ENCODE measurements at regions not wholly inside any gene's neighbourhood (a gene's known extent, or its start where the extent isn't known, plus 50 kb on each side); places are given as distances from the start of the nearest gene placed in this dataset.

DNA sequence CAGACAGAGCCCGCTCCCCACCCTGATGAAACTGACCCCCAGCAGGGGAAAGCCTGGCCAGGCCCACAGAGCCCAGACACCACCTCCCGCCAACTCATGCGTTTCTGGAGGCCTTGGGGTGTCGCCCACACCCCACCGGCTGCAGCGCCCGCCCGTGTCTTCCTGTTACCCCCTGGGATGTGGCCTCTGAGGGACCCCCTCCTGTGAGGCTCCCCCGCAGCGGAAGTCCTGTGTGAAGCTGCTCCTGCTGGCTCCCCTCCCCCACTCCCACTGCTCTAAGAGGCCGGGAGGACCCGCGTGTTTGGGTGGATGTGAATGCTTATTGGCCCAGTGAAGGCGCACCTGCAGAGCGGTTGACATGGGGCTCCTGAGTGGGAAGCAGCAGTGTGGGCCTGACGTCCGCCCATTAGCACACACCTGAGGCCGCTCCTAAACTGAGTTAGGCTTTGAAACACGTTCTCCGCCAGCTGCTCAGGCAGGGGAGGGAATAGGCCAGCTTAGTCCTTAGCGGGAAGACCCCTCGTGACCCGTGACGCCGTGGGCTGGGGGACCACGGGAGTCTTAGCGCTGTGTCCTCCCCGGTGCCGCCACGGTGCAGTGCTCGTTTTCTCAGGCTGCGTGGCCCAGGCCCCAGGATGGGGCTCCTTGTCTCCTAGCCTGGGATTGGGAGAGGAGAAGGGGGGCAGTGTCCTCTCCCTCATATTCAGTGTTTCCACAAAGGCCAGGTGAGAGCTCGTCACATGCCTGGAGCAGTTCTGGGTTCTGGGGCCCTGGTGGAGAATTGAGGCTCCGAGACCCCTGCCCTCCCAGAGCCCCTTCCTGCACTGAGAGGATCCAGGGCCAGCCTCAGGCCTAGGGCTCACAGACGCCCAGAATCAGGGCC, 323.4 kb upstream of the SFSWAP start:
- TF ChIP-seq, protein P1, sequence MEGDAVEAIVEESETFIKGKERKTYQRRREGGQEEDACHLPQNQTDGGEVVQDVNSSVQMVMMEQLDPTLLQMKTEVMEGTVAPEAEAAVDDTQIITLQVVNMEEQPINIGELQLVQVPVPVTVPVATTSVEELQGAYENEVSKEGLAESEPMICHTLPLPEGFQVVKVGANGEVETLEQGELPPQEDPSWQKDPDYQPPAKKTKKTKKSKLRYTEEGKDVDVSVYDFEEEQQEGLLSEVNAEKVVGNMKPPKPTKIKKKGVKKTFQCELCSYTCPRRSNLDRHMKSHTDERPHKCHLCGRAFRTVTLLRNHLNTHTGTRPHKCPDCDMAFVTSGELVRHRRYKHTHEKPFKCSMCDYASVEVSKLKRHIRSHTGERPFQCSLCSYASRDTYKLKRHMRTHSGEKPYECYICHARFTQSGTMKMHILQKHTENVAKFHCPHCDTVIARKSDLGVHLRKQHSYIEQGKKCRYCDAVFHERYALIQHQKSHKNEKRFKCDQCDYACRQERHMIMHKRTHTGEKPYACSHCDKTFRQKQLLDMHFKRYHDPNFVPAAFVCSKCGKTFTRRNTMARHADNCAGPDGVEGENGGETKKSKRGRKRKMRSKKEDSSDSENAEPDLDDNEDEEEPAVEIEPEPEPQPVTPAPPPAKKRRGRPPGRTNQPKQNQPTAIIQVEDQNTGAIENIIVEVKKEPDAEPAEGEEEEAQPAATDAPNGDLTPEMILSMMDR (IDR thresholded peaks at IDR 0.05), result no peak
- TF ChIP-seq POLR2A (IDR thresholded peaks at IDR 0.05), result no peak
